Glutamatergic neuron (in vitro differentiated cells): ENCODE measurements at regions not wholly inside any gene's neighbourhood (a gene's known extent, or its start where the extent isn't known, plus 50 kb on each side); places are given as distances from the start of the nearest gene placed in this dataset.

Experiments
- DNase-seq: peaks from one replicate; pipeline ENCODE4 v3.0.0; 2022
- H3K27ac Mint-ChIP-seq: one replicate; pipeline ENCODE4 v1.8.0; 2020; ENCODE audit warnings: mild to moderate bottlenecking, mixed read lengths, inconsistent platforms; ENCODE audit not compliant: unreplicated experiment
- H3K27me3 Mint-ChIP-seq: one replicate; pipeline ENCODE4 v1.8.0; 2020; ENCODE audit warnings: mild to moderate bottlenecking, moderate library complexity, mixed read lengths, inconsistent platforms; ENCODE audit not compliant: unreplicated experiment
- H3K36me3 Mint-ChIP-seq: one replicate; pipeline ENCODE4 v1.8.0; 2020; ENCODE audit warnings: mild to moderate bottlenecking, mixed read lengths, inconsistent platforms; ENCODE audit not compliant: unreplicated experiment
- H3K4me1 Mint-ChIP-seq: one replicate; pipeline ENCODE4 v1.8.0; 2020; ENCODE audit warnings: mild to moderate bottlenecking, low read depth, mixed read lengths, inconsistent platforms; ENCODE audit not compliant: unreplicated experiment
- H3K4me3 Mint-ChIP-seq: one replicate; pipeline ENCODE4 v1.8.0; 2020; ENCODE audit warnings: mild to moderate bottlenecking, mixed read lengths, inconsistent platforms; ENCODE audit not compliant: unreplicated experiment
- H3K9me3 Mint-ChIP-seq: one replicate; pipeline ENCODE4 v1.8.0; 2020; ENCODE audit warnings: mild to moderate bottlenecking, moderate library complexity, mixed read lengths, inconsistent platforms; ENCODE audit not compliant: unreplicated experiment
- TF ChIP-seq, protein P1 (sequence below): fragments of 200-600 bp; sonication (generic); IDR thresholded peaks from one replicate; pipeline ENCODE4 v1.5.0; 2021; ENCODE audit not compliant: partially characterized antibody, unreplicated experiment

DNA sequence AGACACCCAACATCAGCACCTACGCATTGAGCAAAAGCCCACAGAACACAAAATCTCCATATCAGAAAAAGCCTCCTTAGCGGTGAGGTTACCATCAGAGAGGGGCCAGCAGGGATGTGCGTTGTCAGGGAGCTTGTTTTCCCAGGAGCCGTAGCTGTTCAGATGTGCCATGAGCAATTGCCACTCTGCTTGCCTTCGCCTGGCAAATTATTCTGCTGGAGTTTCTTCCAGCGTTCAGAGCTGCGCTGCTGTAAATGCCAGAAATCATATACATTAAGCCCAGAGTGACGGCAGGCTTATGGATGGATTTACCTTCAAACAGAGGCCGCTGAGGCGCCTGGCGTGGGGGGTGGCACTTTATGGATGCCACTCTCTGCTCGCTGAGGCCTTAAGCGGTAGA is 632.3 kb downstream of the BCOR start:
- peaks cover 5% of the 10 kb centered on the region for H3K9me3 Mint-ChIP-seq
- no peak for DNase-seq
- H3K27ac Mint-ChIP-seq = no peak overlapping the region
- H3K27me3 Mint-ChIP-seq = peaks cover 5% of the 10 kb centered on the region
- peaks cover 3% of the 10 kb centered on the region for H3K4me1 Mint-ChIP-seq
- TF ChIP-seq, protein P1, sequence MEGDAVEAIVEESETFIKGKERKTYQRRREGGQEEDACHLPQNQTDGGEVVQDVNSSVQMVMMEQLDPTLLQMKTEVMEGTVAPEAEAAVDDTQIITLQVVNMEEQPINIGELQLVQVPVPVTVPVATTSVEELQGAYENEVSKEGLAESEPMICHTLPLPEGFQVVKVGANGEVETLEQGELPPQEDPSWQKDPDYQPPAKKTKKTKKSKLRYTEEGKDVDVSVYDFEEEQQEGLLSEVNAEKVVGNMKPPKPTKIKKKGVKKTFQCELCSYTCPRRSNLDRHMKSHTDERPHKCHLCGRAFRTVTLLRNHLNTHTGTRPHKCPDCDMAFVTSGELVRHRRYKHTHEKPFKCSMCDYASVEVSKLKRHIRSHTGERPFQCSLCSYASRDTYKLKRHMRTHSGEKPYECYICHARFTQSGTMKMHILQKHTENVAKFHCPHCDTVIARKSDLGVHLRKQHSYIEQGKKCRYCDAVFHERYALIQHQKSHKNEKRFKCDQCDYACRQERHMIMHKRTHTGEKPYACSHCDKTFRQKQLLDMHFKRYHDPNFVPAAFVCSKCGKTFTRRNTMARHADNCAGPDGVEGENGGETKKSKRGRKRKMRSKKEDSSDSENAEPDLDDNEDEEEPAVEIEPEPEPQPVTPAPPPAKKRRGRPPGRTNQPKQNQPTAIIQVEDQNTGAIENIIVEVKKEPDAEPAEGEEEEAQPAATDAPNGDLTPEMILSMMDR = no peak
- no peaks in the 10 kb centered on the region for H3K36me3 Mint-ChIP-seq
- no peak overlapping the region for H3K4me3 Mint-ChIP-seq

DNA sequence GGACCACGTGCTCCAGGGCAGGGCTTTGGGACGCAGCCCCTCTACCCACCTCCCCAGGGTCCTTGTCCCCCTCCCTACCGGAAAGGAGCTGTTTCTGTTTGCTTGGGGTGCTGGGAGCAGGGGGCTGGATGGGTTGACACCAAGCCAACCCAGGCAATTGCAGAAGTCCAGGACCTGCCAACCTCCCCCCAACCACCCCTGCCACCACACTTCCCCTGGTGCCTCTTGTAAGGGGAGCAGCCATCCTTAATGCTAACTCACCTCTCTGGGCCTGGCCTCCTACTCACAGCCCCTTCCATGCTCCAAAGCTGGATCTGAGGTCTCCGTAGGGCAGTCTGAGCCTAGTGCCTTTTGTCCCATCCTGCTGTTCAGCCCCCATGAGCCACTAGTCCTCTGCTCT is 631.9 kb downstream of the BCOR start:
- no peaks in the 10 kb centered on the region for H3K36me3 Mint-ChIP-seq
- H3K4me1 Mint-ChIP-seq = peaks cover 6% of the 10 kb centered on the region
- H3K27me3 Mint-ChIP-seq = peaks cover 5% of the 10 kb centered on the region
- TF ChIP-seq, protein P1 = no peak
- peaks cover 5% of the 10 kb centered on the region for H3K9me3 Mint-ChIP-seq
- no peak overlapping the region for H3K4me3 Mint-ChIP-seq
- no peak overlapping the region for H3K27ac Mint-ChIP-seq
- no peak for DNase-seq

DNA sequence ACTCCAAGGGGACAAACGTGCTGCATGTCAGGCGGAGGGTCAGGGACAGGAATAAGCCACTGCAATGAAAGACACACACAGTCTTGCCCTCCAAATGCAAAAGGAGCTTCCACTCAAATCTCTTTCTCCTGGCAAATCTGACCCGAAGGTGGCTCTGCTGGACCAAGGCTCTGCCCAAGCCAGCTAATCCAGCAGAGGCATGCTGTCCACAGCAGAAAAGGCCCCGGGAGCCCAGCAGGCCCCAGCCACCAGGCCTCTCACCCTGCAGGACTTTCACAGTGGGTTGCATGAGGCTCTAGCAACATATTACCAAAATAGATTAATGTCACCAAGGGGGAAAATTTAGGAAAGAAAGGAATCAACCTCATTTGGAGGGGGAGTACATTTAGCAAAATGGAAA is 628.6 kb downstream of the BCOR start:
- no peak overlapping the region for H3K4me3 Mint-ChIP-seq
- H3K4me1 Mint-ChIP-seq = peaks cover 6% of the 10 kb centered on the region
- H3K36me3 Mint-ChIP-seq = no peaks in the 10 kb centered on the region
- H3K27me3 Mint-ChIP-seq = peaks cover 2% of the 10 kb centered on the region
- TF ChIP-seq, protein P1 = no peak
- no peak for DNase-seq
- H3K9me3 Mint-ChIP-seq = peaks cover 3% of the 10 kb centered on the region
- no peak overlapping the region for H3K27ac Mint-ChIP-seq

DNA sequence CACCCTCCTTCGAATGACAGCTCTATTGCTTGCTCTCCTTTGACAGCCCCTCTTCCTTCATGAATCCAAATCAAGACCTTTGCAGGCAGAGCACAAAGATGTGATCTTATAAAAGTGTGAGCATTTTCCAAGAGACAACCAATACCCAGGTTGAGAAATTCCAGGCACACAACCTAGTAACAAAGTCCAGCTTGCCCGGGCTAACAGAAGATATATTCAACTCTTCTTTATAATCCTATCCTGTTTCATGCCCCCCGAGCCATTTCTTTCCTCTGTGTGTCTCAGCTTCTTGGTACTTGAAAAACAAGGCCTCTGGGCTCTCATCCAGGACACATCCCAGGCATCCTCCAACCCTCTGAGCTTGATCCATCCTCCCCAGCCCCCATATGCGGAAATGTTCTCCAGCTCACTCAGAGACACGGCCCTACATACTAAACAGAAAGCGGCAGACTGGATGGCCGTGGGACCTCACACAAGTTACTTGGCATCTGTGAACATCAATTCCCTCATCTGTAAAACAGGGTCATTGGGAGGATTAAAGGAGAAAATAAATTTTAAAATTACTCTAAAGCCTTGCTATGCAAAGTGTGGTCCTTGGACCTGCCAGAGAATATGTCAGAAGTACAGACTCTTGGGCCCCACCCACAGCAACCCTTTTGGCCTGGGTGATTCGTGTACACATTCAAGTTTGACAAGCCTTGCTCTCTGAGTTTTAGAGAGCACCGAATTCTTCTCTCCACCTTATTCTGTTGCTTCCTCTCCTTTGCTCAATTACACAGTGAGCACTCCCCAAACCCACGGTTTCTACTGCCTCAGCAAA is 627.0 kb downstream of the BCOR start:
- no peak overlapping the region for H3K27ac Mint-ChIP-seq
- H3K9me3 Mint-ChIP-seq = peaks cover 2% of the 10 kb centered on the region

DNA sequence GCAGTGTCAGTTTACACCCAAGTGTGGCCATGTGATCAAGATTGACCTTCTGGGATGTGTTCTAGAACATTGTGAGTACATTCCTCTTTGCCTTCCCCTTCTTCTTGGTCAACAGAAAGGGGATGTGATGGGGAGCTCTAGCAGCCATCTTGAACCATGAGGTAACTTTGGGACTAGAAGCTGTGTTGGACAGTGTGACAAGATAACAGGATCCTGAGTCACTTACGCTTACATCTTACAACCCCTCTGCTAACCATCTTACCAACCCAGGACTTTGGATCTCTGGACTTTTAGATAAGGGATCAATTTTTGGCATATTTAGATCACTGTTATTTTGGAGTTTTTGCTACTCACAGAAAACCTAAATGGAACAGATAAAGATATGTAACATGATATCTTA is 625.6 kb downstream of the BCOR start:
- Mint-ChIP-seq H3K27ac (no peak overlapping the region), H3K4me1 (peaks cover 13% of the 10 kb centered on the region), H3K27me3 (peaks cover 4% of the 10 kb centered on the region), H3K4me3 (no peak overlapping the region), H3K9me3 (peaks cover 2% of the 10 kb centered on the region), H3K36me3 (no peaks in the 10 kb centered on the region)
- TF ChIP-seq, protein P1 = no peak
- DNase-seq = no peak

More for the DNA sequence above, 627.0 kb downstream of the BCOR start:
- H3K27me3 Mint-ChIP-seq = peaks cover 4% of the 10 kb centered on the region
- H3K4me3 Mint-ChIP-seq = no peak overlapping the region
- peaks cover 5% of the 10 kb centered on the region for H3K4me1 Mint-ChIP-seq
- H3K36me3 Mint-ChIP-seq = no peaks in the 10 kb centered on the region
- no peak for DNase-seq
- TF ChIP-seq, protein P1 = no peak
